T-helper 1 cell treated with Interleukin-12 subunit alpha and Interleukin-12 subunit beta and Interleukin-4 antibody, amounts not matched to agents 30 ng/mL and 1 ng/mL, for 36 hours (primary cell): ENCODE measurements at regions not wholly inside any gene's neighbourhood (a gene's known extent, or its start where the extent isn't known, plus 50 kb on each side); places are given as distances from the start of the nearest gene placed in this dataset.

Experiments used
- intact Hi-C: fragments of 100-400 bp; cut with micrococcal nuclease; formaldehyde crosslinking; loops from one replicate; pipeline ENCODE4 v1.15.1; 2024

DNA sequence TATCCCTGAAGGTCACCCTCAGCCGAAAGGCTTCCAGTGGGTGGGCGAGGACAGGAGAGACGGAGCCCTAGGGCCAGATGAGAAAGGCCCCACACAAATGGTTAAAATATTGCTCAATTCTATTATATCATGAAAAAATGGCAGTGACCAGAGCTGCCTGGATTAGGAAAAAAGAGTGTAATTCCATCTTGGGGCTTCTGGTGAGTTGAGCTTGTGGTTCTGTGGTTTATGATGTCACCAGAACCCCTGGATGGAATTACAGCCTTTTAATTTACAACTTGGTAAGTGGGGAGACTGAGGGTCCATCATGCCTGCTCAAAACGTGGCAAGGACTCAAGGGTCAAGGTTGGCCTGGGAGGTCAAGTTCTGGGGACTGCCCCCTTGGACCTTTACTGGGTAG lies 55.5 kb upstream of the STC2 start:
- intact Hi-C loops: no loop called here

DNA sequence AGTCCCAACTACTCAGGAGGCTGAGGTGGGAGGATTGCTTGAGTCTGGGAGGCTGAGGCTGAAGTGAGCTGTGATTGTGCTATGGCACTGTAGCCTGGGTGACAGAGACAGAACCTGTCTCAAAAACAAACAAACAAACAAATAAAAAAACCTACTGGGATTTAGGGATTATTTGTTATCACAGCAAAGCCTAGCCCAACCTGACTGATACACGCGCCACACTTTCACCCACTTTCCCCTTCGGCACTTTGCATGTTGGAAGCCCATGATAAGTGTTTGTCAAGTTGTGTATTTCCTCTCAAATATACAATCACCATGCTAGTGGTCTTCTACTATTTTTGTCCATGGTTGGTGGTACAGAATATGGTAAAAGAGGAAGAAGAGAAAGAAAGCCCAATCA lies 50.5 kb upstream of the STC2 start:
- intact Hi-C loops: no loop called here
